GM18520 (cell line): ENCODE measurements at regions not wholly inside any gene's neighbourhood (a gene's known extent, or its start where the extent isn't known, plus 50 kb on each side); places are given as distances from the start of the nearest gene placed in this dataset.

Experiments
- ATAC-seq: cut with Tn5 transposase; IDR thresholded peaks from one replicate; pipeline ENCODE4 v1.9.1; 2021; ENCODE audit not compliant: unreplicated experiment

- ATAC-seq: no peak
Observed at GRCh38 chr13:78997902-78998629, 339.1 kb upstream of the OBI1 start.

DNA sequence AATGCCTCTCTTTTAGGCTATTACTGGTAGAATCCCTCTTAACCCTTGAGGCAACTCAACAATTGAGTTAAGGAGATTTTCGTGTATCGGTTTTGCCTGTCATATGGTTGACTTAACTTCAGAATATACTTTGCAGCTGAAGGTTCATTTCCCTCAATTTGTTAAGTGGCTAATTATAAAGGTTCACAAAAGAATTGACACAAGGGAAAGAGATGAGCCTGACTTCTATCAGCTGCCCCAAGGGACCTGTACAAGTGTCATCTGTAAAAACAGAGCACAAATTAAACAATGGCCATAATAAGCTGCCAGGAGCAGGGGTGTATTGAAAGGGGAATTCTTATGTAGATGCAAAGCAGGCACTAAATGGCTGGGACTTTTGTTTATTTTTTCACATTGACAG, 334.8 kb upstream of the OBI1 start:
- ATAC-seq: no peak

- ATAC-seq: no peak
Observed at GRCh38 chr13:78981913-78982312, 323.0 kb upstream of the OBI1 start.

- no peak for ATAC-seq
Observed at GRCh38 chr13:78979349-78979748, 320.4 kb upstream of the OBI1 start.

DNA sequence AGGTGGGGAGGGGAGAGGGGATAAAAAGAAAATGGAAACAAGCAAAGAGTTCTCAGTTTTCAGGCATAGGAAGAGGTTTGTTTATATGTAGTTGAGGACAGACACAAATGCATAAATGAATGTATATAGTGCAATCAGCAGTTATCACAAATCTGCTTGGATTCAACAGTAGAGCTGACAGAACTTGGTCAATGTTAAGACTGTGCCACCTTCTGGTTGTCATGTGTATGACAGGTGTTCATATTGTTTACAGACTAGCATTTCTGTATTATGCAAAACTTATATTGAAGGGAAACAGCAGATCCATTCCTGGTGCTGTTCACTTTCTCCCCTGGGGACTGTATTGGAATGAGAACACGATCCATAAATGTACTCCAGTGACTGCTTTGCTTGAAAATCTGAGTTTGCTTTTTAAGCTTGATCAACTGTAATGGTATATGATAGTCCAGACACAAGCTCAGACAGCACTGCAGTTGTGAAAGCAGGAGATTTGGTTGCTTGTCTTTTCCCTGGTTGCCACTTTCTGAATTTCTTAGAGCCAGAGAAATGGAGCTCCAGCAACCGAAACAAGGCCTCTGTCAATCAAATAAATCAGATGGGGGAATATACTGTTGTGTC, 319.5 kb upstream of the OBI1 start:
- ATAC-seq: peak; percentile 83

DNA sequence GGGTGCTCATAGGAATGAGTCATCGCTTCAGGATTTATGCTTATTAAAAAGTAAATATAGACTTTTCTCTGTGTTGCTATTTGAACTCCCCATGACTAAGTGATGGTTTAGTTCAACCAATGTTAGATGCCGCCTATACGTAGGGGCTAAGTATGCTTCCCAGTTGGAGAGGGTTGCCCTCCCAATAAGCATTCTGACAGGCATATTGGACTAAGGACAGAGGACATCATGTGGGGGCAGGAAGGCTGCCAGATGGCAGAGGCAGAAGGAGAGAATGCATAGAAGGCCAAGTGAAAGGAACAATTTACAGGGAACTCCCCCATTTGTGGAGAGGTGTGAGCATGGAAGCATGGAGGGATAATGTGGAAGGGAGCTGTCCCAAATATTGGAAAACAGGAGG, 318.4 kb upstream of the OBI1 start:
- no peak for ATAC-seq

GRCh38 chr13:78976696-78977095, 317.7 kb upstream of the OBI1 start:
- ATAC-seq: no peak

GRCh38 chr13:78972561-78972960, 313.6 kb upstream of the OBI1 start:
- ATAC-seq: no peak

DNA sequence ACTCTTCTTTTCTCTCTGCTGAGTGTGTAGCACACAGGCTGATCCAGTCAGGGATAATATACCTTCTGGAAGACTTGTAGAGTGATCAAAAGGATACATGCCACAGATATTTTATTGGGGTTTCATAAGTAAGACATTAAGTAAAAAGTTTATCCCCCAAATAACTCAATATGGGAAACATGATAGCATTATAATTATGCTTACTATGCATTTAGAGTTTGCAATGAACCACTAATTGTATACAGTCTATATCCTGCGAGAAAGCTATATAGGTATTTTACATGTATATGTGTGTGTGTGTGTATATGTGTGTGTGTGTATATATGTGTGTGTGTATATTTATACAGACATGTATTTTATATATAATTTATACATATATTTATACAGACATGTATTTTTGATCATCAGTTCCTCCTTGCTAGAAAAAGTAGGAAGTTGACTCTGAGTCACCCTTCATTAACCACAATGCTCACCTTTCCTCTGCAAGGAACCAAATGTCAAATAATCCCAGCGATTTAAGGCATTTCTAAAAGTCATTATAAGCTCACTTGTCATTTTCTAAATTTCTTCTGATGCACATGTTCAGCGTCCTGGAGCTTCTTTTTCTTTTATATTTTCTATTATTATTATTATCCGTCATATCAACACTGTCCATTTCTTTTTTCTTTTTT, 312.5 kb upstream of the OBI1 start:
- no peak for ATAC-seq

DNA sequence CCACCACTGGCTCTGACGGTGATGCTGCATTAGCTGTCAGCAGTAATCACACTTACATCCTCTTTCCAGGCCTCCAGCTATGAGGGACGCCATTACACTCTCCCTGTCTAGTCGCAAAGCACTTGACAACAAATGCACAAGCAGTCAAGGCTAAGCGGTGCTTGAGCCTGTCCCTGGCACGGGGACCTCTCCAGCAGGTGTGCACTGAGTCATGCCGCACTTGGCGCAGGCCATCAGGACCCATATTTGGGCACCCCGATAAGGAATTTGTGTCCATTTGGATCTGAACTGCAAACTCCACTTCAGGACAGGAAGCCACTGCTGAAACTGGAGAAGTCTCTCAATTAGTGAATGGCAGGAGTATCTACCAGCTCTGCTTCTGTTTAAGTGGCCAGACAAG, 301.9 kb upstream of the OBI1 start:
- no peak for ATAC-seq

- ATAC-seq: no peak
Observed at GRCh38 chr13:78958006-78958405, 299.1 kb upstream of the OBI1 start.

- no peak for ATAC-seq
Observed at GRCh38 chr13:78940455-78941130, 281.6 kb upstream of the OBI1 start.

DNA sequence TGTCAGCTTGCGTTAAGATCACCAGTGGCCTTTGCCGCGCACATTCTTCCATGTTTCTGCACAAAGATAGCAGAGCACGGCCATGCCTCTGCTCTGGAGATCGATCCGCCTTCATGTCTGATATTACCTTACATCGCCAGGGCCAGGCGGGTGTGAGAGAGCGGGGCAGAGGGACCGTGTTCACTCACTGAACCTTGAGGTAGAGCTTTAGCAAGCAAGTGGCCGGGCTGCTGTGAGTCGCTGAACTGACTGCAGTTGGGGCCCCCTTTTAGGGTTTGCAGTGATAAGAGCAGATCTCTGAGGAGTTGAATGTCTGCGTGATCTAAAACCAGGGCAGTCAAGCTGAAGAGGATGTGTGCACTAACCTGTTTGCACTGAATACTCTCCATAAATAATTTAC, 275.4 kb upstream of the OBI1 start:
- ATAC-seq: no peak

- ATAC-seq: no peak
Observed at GRCh38 chr13:78915015-78915414, 256.1 kb upstream of the OBI1 start.

GRCh38 chr13:78913656-78914055, 254.7 kb upstream of the OBI1 start:
- ATAC-seq: no peak

DNA sequence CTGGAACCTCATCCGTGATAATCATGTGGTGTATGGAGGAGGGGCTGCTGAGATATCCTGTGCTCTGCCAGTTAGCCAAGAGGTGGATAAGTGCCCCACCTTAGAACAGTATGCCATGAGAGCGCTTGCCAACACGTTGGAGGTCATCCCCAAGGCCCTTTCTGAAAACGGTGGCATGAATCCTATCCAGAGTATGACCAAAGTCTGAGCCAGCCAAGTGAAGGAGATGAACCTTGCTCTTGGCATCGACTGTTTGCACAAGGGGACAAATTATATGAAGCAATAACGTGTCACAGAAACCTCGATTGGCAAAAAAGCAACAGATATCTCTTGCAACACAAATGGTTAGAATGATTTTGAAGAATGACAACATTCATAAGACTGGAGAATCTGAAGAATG, 251.2 kb upstream of the OBI1 start:
- ATAC-seq: no peak

DNA sequence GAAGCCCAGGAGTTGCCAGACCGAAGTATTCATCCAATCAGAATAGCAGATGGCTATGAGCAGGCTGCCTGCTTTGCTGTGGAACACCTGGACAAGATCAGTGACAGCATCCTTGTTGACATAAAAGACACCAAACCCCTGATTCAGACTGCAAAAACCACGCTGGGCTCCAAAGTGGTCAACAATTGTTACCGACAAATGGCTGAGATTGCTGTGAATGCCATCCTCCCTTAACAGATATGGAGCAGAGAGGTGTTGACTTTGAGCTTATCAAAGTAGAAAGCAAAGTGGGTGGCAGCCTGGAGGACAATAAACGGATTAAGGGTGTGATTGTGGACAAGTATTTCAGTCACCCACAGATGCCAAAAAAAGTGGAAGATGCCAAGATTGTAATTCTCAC, 250.3 kb upstream of the OBI1 start:
- ATAC-seq: no peak

- no peak for ATAC-seq
Observed at GRCh38 chr13:78907006-78907405, 248.1 kb upstream of the OBI1 start.

DNA sequence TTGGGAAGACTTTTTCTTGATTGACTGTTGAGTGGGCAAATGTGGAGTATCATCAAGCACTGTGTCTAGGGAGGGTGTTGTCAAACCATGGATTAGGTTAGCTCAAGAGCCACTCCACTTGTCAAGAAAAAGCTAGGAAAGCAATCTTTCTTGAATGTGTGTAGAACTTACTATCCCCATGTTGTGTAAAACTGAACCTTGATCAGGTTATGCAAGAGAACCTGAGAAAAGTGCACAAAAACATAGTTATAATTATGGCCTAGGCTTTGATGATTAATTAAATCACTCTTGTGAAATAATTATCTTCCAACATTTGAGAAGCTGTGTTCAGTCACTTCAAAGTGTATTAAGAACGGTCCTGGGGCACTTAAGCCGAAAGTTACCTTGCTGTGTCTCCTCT, 238.2 kb upstream of the OBI1 start:
- no peak for ATAC-seq

- no peak for ATAC-seq
Observed at GRCh38 chr13:78884571-78884970, 225.6 kb upstream of the OBI1 start.

- ATAC-seq: no peak
Observed at GRCh38 chr13:78881751-78882150, 222.8 kb upstream of the OBI1 start.

GRCh38 chr13:78881054-78881453, 222.1 kb upstream of the OBI1 start:
- no peak for ATAC-seq
